IMR-90 (cell line): ENCODE measurements at regions not wholly inside any gene's neighbourhood (a gene's known extent, or its start where the extent isn't known, plus 50 kb on each side); places are given as distances from the start of the nearest gene placed in this dataset.

Source experiments
- ATAC-seq: fragments of 200-7000 bp; cut with Tn5 transposase; 2 replicates; pipeline ENCODE4 v1.9.1; 2020; ENCODE audit warnings: low read depth, mild to moderate bottlenecking, moderate library complexity
- BruUV-seq: library from RNA; stranded (reverse); fragments of 400-500 nt; replicated peaks from 2 replicates; lab custom pipeline; 2021; lab: Mats Ljungman, UMichigan
- CTCF ChIA-PET: fragments of 300-600 bp; formaldehyde crosslinking; extraction: SDS; loops from one replicate; lab custom pipeline; 2021; ENCODE audit warnings: antibody characterized with exemption; lab: Yijun Ruan, JAX
- POLR2A ChIA-PET: fragments of 300-600 bp; sonication (Branson Sonifier 250); formaldehyde crosslinking; loops from one replicate; lab custom pipeline; 2022; ENCODE audit warnings: antibody characterized with exemption; ENCODE audit not compliant: unreplicated experiment; lab: Charles Lee
- DNase-seq: peaks from one replicate; pipeline ENCODE4 v3.0.0; 2013
- H2AFZ ChIP-seq: replicated peaks from 2 replicates; pipeline ENCODE3; 2013; ENCODE audit warnings: low read length, mild to moderate bottlenecking; ENCODE audit not compliant: poor library complexity
- H2AK5ac ChIP-seq: 2 replicates; pipeline ENCODE4 v1.6.1; 2013; ENCODE audit warnings: low read depth, low read length, inconsistent platforms
- H2AK9ac ChIP-seq: replicated peaks from 2 replicates; pipeline ENCODE3; 2013; ENCODE audit warnings: mild to moderate bottlenecking, low read depth, low read length, moderate library complexity; ENCODE audit not compliant: poor library complexity
- H2BK120ac ChIP-seq: 2 replicates; pipeline ENCODE4 v1.6.1; 2013; ENCODE audit warnings: low read depth, low read length, inconsistent platforms
- H2BK15ac ChIP-seq: 3 replicates; pipeline ENCODE4 v1.6.1; 2013; ENCODE audit warnings: low read depth, low read length, inconsistent platforms
- H2BK20ac ChIP-seq: 2 replicates; pipeline ENCODE4 v1.6.1; 2013; ENCODE audit warnings: low read depth, mild to moderate bottlenecking, inconsistent platforms, low read length, moderate library complexity
- H2BK5ac ChIP-seq: 2 replicates; pipeline ENCODE4 v1.6.1; 2013; ENCODE audit warnings: mild to moderate bottlenecking, low read depth, low read length, inconsistent platforms; ENCODE audit not compliant: poor library complexity, severe bottlenecking
- H3K14ac ChIP-seq: replicated peaks from 2 replicates; pipeline ENCODE4 v1.6.1; 2013; ENCODE audit warnings: low read depth, low read length, inconsistent platforms
- H3K18ac ChIP-seq: 2 replicates; pipeline ENCODE4 v1.6.1; 2013; ENCODE audit warnings: low read depth, low read length, control low read depth
- H3K23ac ChIP-seq: 2 replicates; pipeline ENCODE4 v1.6.1; 2013; ENCODE audit warnings: low read depth, low read length, inconsistent platforms
- H3K27ac ChIP-seq: 2 replicates; pipeline ENCODE4 v1.5.1; 2013; ENCODE audit warnings: mild to moderate bottlenecking, control low read depth, low read length; ENCODE audit not compliant: insufficient read depth
- H3K27me3 ChIP-seq: 2 replicates; pipeline ENCODE4 v1.6.1; 2013; ENCODE audit warnings: low read length; ENCODE audit not compliant: control insufficient read depth, insufficient read depth
- H3K36me3 ChIP-seq: 2 replicates; pipeline ENCODE4 v1.6.1; 2013; ENCODE audit warnings: low read length, mixed read lengths; ENCODE audit not compliant: control insufficient read depth, insufficient read depth
- H3K4ac ChIP-seq: 2 replicates; pipeline ENCODE4 v1.6.1; 2013; ENCODE audit warnings: low read depth, low read length, inconsistent platforms
- H3K4me1 ChIP-seq: 2 replicates; pipeline ENCODE4 v1.6.1; 2013; ENCODE audit warnings: low read length, mixed read lengths; ENCODE audit not compliant: control insufficient read depth, insufficient read depth
- H3K4me2 ChIP-seq: 2 replicates; pipeline ENCODE4 v1.6.1; 2013; ENCODE audit warnings: low read depth, mild to moderate bottlenecking, control low read depth, low read length, moderate library complexity
- H3K4me3 ChIP-seq: 2 replicates; pipeline ENCODE4 v1.5.1; 2013; ENCODE audit warnings: low read depth, mild to moderate bottlenecking, control low read depth, low read length, moderate library complexity; ENCODE audit not compliant: insufficient read depth
- H3K56ac ChIP-seq: 2 replicates; pipeline ENCODE4 v1.6.1; 2013; ENCODE audit warnings: low read length, inconsistent platforms; ENCODE audit not compliant: insufficient read depth; ENCODE audit errors: extremely low read depth
- H3K79me1 ChIP-seq, 2 experiments: 2 replicates each; pipeline ENCODE4 v1.6.1; 2013; ENCODE audit warnings: low read length in 2 of 2, inconsistent platforms in 1 of 2, low read depth in 1 of 2
- H3K9ac ChIP-seq: 2 replicates; pipeline ENCODE4 v1.6.1; 2013; ENCODE audit warnings: low read depth, low read length, control low read depth
- H3K9me1 ChIP-seq: 2 replicates; pipeline ENCODE4 v1.6.1; 2013; ENCODE audit warnings: low read length, inconsistent platforms; ENCODE audit not compliant: insufficient read depth
- H3K9me3 ChIP-seq: 2 replicates; pipeline ENCODE4 v1.6.1; 2013; ENCODE audit warnings: low read length; ENCODE audit not compliant: control insufficient read depth, insufficient read depth
- H4K20me1 ChIP-seq: 2 replicates; pipeline ENCODE4 v1.6.1; 2013; ENCODE audit warnings: low read length, inconsistent platforms; ENCODE audit not compliant: insufficient read depth
- H4K5ac ChIP-seq: 2 replicates; pipeline ENCODE4 v1.6.1; 2013; ENCODE audit warnings: mild to moderate bottlenecking, low read depth, low read length, control low read depth
- H4K8ac ChIP-seq, 2 experiments: 2 replicates each; pipeline ENCODE4 v1.6.1; 2013; ENCODE audit warnings: low read depth in 2 of 2, low read length in 2 of 2, control low read depth in 1 of 2, inconsistent platforms in 1 of 2
- H4K91ac ChIP-seq: 2 replicates; pipeline ENCODE4 v1.6.1; 2013; ENCODE audit warnings: low read depth, low read length, inconsistent platforms; ENCODE audit not compliant: insufficient read depth
- BHLHE40 ChIP-seq: fragments of 150-350 bp; IDR thresholded peaks from 2 replicates; pipeline ENCODE4 v1.6.1; 2016; ENCODE audit warnings: mild to moderate bottlenecking, low read depth, low read length
- CHD1 ChIP-seq: IDR thresholded peaks from 2 replicates; pipeline ENCODE4 v1.6.1; 2012; ENCODE audit warnings: low read depth, low read length, improper control_type of control experiment
- CTCF ChIP-seq: conservative IDR thresholded peaks from 2 replicates; pipeline ENCODE4 v1.5.1; 2012; ENCODE audit warnings: mild to moderate bottlenecking, low read depth, low read length, improper control_type of control experiment
- ELK1 ChIP-seq: fragments of 150-350 bp; IDR thresholded peaks from 2 replicates; pipeline ENCODE4 v1.6.1; 2016; ENCODE audit warnings: low read depth, mild to moderate bottlenecking, low read length, moderate library complexity, borderline replicate concordance
- FOS ChIP-seq: fragments of 150-350 bp; IDR thresholded peaks from 2 replicates; pipeline ENCODE4 v1.6.1; 2016; ENCODE audit warnings: low read depth, low read length
- NFE2L2 ChIP-seq: fragments of 150-350 bp; IDR thresholded peaks from 2 replicates; pipeline ENCODE4 v1.6.1; 2016; ENCODE audit warnings: low read depth, mild to moderate bottlenecking, low read length
- POLR2A ChIP-seq: IDR thresholded peaks from 2 replicates; pipeline ENCODE4 v1.6.1; 2012; ENCODE audit warnings: mild to moderate bottlenecking, low read depth, low read length
- RCOR1 ChIP-seq: IDR thresholded peaks from 2 replicates; pipeline ENCODE4 v1.6.1; 2012; ENCODE audit warnings: mild to moderate bottlenecking, low read length, improper control_type of control experiment; ENCODE audit not compliant: insufficient replicate concordance
- SMC3 ChIP-seq: fragments of 150-350 bp; IDR thresholded peaks from 2 replicates; pipeline ENCODE4 v1.6.1; 2016; ENCODE audit warnings: low read depth, mild to moderate bottlenecking, antibody characterized with exemption, low read length, moderate library complexity
- WGBS, 2 experiments: methylation state at CpG; one replicate each; pipeline versions ENCODE4 v1.1.5 to v1.1.7; 2013; ENCODE audit warnings: missing lambda C conversion rate in 2 of 2; ENCODE audit not compliant: insufficient read length in 1 of 2; ENCODE audit errors: extremely low coverage in 2 of 2; 5-methylcytosine and 5-hydroxymethylcytosine counted together
- dilution Hi-C: fragments of 300-500 bp; cut with HindIII; formaldehyde crosslinking; loops from one replicate; pipeline ENCODE4 v1.14.3; 2018; ENCODE audit warnings: low sequenced_read_pairs; ENCODE audit not compliant: unreplicated experiment
- in situ Hi-C: fragments of 300-500 bp; cut with MboI; formaldehyde crosslinking; loops from 3 replicates; pipeline ENCODE4 v1.14.3; 2019; ENCODE audit warnings: low sequenced_read_pairs, inconsistent platforms, mixed read lengths
- intact Hi-C: fragments of 100-400 bp; cut with micrococcal nuclease; formaldehyde crosslinking; loops from 2 replicates; pipeline ENCODE4 v1.10.0; 2022

- in situ Hi-C loops: no loop called here
- CTCF ChIA-PET: no interaction called here
- ATAC-seq: no peak
These were observed 108.5 kb upstream of the PAPPA start for GRCh38 chr9:116045083-116045482.

More at GRCh38 chr9:116045083-116045482, 108.5 kb upstream of the PAPPA start:
- BruUV-seq: no TSS peak
- dilution Hi-C loops: no loop called here
- Histone ChIP-seq H3K18ac (no peak overlapping the region), H2AK5ac (no peak overlapping the region), H2BK5ac (no peak overlapping the region), H3K9me1 (no peaks in the 10 kb centered on the region), H4K20me1 (no peaks in the 10 kb centered on the region), H3K27me3 (no peaks in the 10 kb centered on the region), H4K91ac (no peak overlapping the region), H3K4me2 (no peak overlapping the region), H3K23ac (no peak overlapping the region), H2BK20ac (no peak overlapping the region), H3K9me3 (no peaks in the 10 kb centered on the region), H3K14ac (no peak overlapping the region), H3K4ac (no peak overlapping the region), H2AFZ (no peak overlapping the region), H4K8ac (no peak overlapping the region), H3K56ac (no peak overlapping the region), H3K4me3 (no peak overlapping the region), H3K27ac (no peak overlapping the region), H4K5ac (no peak overlapping the region), H3K9ac (no peak overlapping the region), H3K79me1 (no peaks in the 10 kb centered on the region), H2AK9ac (no peak overlapping the region), H2BK120ac (no peak overlapping the region), H3K36me3 (no peaks in the 10 kb centered on the region), H3K4me1 (no peaks in the 10 kb centered on the region; the same call in 1 of the 2 replicates), H2BK15ac (no peak overlapping the region)
- no CpG with 5 or more reads among the region's 2 CpGs for WGBS, 2 experiments
- POLR2A ChIA-PET: no interaction called here
- TF ChIP-seq NFE2L2 (no peak), FOS (no peak), CTCF (no peak), RCOR1 (no peak), CHD1 (no peak), BHLHE40 (no peak), POLR2A (no peak), SMC3 (no peak), ELK1 (no peak)
- intact Hi-C loops: no loop called here
- no peak for DNase-seq
